GM12892 (cell line): ENCODE measurements at regions not wholly inside any gene's neighbourhood (a gene's known extent, or its start where the extent isn't known, plus 50 kb on each side); places are given as distances from the start of the nearest gene placed in this dataset.

Experiments
- POLR2A ChIP-seq: IDR thresholded peaks from 2 replicates; pipeline ENCODE4 v1.6.1; 2011; ENCODE audit warnings: low read depth, low read length, control low read depth
- POLR2AphosphoS5 ChIP-seq: IDR thresholded peaks from 2 replicates; pipeline ENCODE4 v1.6.1; 2011; ENCODE audit warnings: low read depth, low read length, control low read depth

- TF ChIP-seq POLR2A = no peak
- TF ChIP-seq POLR2AphosphoS5 = no peak
Measured at GRCh38 chr13:33723772-33724435, 94.0 kb upstream of the RFC3 start.
